SJCRH30 (cell line): ENCODE measurements at regions not wholly inside any gene's neighbourhood (a gene's known extent, or its start where the extent isn't known, plus 50 kb on each side); places are given as distances from the start of the nearest gene placed in this dataset.
"Not testable (repeated sequence)": the region's sequence is repeated elsewhere in the genome, so short reads cannot be mapped to it uniquely, and the experiment has no call there.

Experiments used
- DNase-seq, 2 experiments: peaks; one replicate each; pipeline ENCODE4 v3.0.0-alpha.2; 2015 to 2020
- H3K27ac ChIP-seq: fragments of 250-450 bp; sonication (Bioruptor Pico); 2 replicates; pipeline ENCODE4 v1.5.1; 2020; ENCODE audit warnings: mild to moderate bottlenecking, moderate library complexity
- H3K27me3 ChIP-seq: fragments of 250-450 bp; sonication (Bioruptor Pico); 2 replicates; pipeline ENCODE4 v1.5.1; 2020; ENCODE audit warnings: mild to moderate bottlenecking, moderate library complexity
- H3K36me3 ChIP-seq: fragments of 250-450 bp; sonication (Bioruptor Pico); 2 replicates; pipeline ENCODE4 v1.5.1; 2020; ENCODE audit warnings: mild to moderate bottlenecking, moderate library complexity
- H3K4me1 ChIP-seq: fragments of 250-450 bp; sonication (Bioruptor Pico); 2 replicates; pipeline ENCODE4 v1.5.1; 2020; ENCODE audit warnings: mild to moderate bottlenecking, moderate library complexity
- H3K4me3 ChIP-seq: fragments of 250-450 bp; sonication (Bioruptor Pico); 2 replicates; pipeline ENCODE4 v1.5.1; 2020; ENCODE audit warnings: mild to moderate bottlenecking, moderate library complexity
- H3K9me3 ChIP-seq: fragments of 250-450 bp; sonication (Bioruptor Pico); replicated peaks from 2 replicates; pipeline ENCODE4 v1.5.1; 2020; ENCODE audit warnings: mild to moderate bottlenecking, moderate library complexity

DNA sequence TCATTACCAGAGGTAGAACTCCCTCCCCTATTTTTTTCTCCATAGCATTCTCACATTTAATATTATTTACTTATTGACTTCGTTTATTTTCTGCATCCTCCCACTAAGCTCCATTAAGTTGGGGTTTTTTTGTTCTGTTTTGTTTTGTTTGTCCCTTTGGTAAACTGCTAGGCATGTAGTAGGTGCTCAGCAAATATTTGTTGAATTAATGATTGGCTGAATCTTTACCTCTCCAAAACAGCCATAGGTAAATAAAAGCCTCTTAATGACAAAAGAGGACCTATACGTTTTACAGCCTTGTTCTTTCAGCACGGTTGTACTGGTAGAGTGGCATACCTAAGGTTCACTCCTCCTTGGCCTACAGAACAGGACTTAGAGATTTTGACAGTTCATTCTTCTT lies 52.0 kb downstream of the PRORP start:
- Histone ChIP-seq H3K36me3 (no peaks in the 10 kb centered on the region), H3K4me1 (no peaks in the 10 kb centered on the region), H3K9me3 (no peaks in the 10 kb centered on the region), H3K4me3 (no peak overlapping the region), H3K27ac (no peak overlapping the region), H3K27me3 (no peaks in the 10 kb centered on the region)
- DNase-seq, result no peak

DNA sequence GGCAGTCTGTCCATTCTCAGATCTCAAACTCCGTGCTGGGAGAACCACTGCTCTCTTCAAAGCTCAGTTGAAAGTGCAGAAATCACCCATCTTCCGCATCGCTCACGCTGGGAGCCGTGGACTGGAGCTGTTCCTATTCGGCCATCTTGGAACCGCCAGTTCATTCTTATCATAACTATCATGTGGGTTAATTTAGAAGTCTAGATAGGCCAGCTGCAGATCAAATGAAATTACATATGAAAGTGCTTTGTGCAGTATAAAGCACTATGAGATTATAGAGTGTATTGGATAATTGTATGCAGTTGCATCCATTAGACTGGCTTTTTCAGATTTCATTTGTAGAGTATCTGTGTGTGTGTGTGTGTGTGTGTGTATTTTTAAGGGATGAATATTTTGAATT lies 57.8 kb downstream of the PRORP start:
- no peak overlapping the region for H3K27ac ChIP-seq
- H3K4me1 ChIP-seq, result no peaks in the 10 kb centered on the region

GRCh38 chr14:35184891-35185290 lies 62.5 kb downstream of the PRORP start:
- H3K27ac ChIP-seq, H3K27me3 ChIP-seq, DNase-seq, H3K36me3 ChIP-seq, H3K9me3 ChIP-seq, H3K4me1 ChIP-seq, H3K4me3 ChIP-seq: not testable (repeated sequence)

More for the DNA sequence above, 57.8 kb downstream of the PRORP start:
- no peak overlapping the region for H3K4me3 ChIP-seq
- no peak for DNase-seq
- no peaks in the 10 kb centered on the region for H3K9me3 ChIP-seq
- no peaks in the 10 kb centered on the region; the same call in 1 of the 2 replicates for H3K36me3 ChIP-seq
- no peaks in the 10 kb centered on the region for H3K27me3 ChIP-seq

- H3K4me3 ChIP-seq, result no peak overlapping the region
- no peaks in the 10 kb centered on the region for H3K4me1 ChIP-seq
- H3K27me3 ChIP-seq, result no peaks in the 10 kb centered on the region
- no peak overlapping the region for H3K27ac ChIP-seq
- H3K36me3 ChIP-seq, result peaks cover 2% of the 10 kb centered on the region; the same call in 1 of the 2 replicates
- DNase-seq, result no peak
- H3K9me3 ChIP-seq, result no peaks in the 10 kb centered on the region
These were observed 67.1 kb downstream of the PRORP start for GRCh38 chr14:35189422-35189821.

GRCh38 chr14:35193161-35193560 lies 70.8 kb downstream of the PRORP start:
- H3K36me3 ChIP-seq, result no peaks in the 10 kb centered on the region; the same call in 1 of the 2 replicates
- no peaks in the 10 kb centered on the region for H3K27me3 ChIP-seq
- no peak overlapping the region for H3K27ac ChIP-seq
- H3K4me3 ChIP-seq, result no peak overlapping the region
- no peaks in the 10 kb centered on the region for H3K4me1 ChIP-seq
- DNase-seq, result no peak
- H3K9me3 ChIP-seq, result no peaks in the 10 kb centered on the region

DNA sequence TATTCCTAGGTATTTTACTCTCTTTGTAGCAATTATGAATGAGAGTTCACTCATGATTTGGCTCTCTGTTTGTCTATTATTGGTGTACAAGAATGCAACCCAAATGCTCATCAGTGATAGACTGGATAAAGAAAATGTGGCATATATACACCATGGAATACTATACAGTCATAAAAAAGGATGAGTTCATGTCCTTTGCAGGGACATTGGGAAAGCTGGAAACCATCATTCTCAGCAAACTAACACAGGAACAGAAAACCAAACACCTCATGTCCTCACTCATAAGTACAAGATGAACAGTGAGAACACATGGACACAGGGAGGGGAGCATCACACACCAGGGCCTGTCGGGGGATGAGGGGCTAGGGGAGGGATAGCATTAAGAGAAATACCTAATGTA lies 71.8 kb downstream of the PRORP start:
- not testable (repeated sequence) for H3K27ac ChIP-seq, H3K4me3 ChIP-seq, H3K36me3 ChIP-seq, DNase-seq, H3K27me3 ChIP-seq, H3K4me1 ChIP-seq, H3K9me3 ChIP-seq

GRCh38 chr14:35196571-35196970 lies 74.2 kb downstream of the PRORP start:
- no peak overlapping the region for H3K27ac ChIP-seq
- no peaks in the 10 kb centered on the region for H3K9me3 ChIP-seq
- H3K4me3 ChIP-seq, result no peak overlapping the region
- H3K4me1 ChIP-seq, result no peaks in the 10 kb centered on the region
- no peaks in the 10 kb centered on the region for H3K36me3 ChIP-seq
- H3K27me3 ChIP-seq, result no peaks in the 10 kb centered on the region
- no peak for DNase-seq

- no peaks in the 10 kb centered on the region for H3K4me1 ChIP-seq
- H3K27me3 ChIP-seq, result no peaks in the 10 kb centered on the region
- H3K9me3 ChIP-seq, result no peaks in the 10 kb centered on the region
- DNase-seq, result no peak
- no peak overlapping the region for H3K27ac ChIP-seq
- no peak overlapping the region for H3K4me3 ChIP-seq
- H3K36me3 ChIP-seq, result no peaks in the 10 kb centered on the region
These were observed 74.7 kb downstream of the PRORP start for GRCh38 chr14:35197015-35197414.

DNA sequence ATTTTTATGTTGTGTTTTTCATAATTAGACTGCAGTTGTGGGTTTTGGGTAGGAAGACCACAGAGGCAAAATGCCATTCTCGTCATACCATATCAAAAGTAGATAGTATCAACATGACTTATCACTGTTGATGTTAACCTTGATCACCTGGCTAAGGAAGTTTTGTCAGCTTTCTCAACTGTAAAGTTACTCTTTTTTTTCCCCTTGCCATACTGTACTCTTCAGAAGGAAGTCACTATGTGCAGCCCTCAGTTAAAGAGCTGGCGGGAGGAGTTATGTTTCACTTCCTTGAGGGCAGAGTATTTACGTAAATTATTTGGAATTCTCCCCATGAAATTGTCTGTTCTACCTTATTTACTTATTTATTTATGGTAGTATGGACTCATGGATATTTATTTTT lies 78.7 kb downstream of the PRORP start:
- no peak overlapping the region for H3K27ac ChIP-seq
- no peaks in the 10 kb centered on the region for H3K9me3 ChIP-seq

GRCh38 chr14:35202195-35202594 lies 79.8 kb downstream of the PRORP start:
- Histone ChIP-seq H3K27me3 (no peaks in the 10 kb centered on the region), H3K9me3 (no peaks in the 10 kb centered on the region), H3K36me3 (no peaks in the 10 kb centered on the region; the same call in 1 of the 2 replicates), H3K27ac (no peak overlapping the region), H3K4me1 (no peaks in the 10 kb centered on the region), H3K4me3 (no peak overlapping the region)
- DNase-seq, result no peak

More for the DNA sequence above, 78.7 kb downstream of the PRORP start:
- no peak overlapping the region for H3K4me3 ChIP-seq
- no peaks in the 10 kb centered on the region for H3K27me3 ChIP-seq
- no peaks in the 10 kb centered on the region; the same call in 1 of the 2 replicates for H3K36me3 ChIP-seq
- no peak for DNase-seq
- no peaks in the 10 kb centered on the region for H3K4me1 ChIP-seq

GRCh38 chr14:35205737-35206136 lies 83.4 kb downstream of the PRORP start:
- Histone ChIP-seq H3K27me3 (no peaks in the 10 kb centered on the region), H3K4me1 (no peaks in the 10 kb centered on the region), H3K27ac (no peak overlapping the region), H3K9me3 (no peaks in the 10 kb centered on the region), H3K36me3 (no peaks in the 10 kb centered on the region; the same call in 1 of the 2 replicates), H3K4me3 (no peak overlapping the region)
- no peak for DNase-seq

- Histone ChIP-seq H3K4me1 (peaks cover 4% of the 10 kb centered on the region; the same call in 1 of the 2 replicates), H3K27me3 (no peaks in the 10 kb centered on the region), H3K4me3 (no peak overlapping the region), H3K27ac (no peak overlapping the region), H3K9me3 (no peaks in the 10 kb centered on the region), H3K36me3 (no peaks in the 10 kb centered on the region)
- no peak for DNase-seq
These were observed 81.1 kb upstream of the PSMA6 start for GRCh38 chr14:35211067-35211466.

DNA sequence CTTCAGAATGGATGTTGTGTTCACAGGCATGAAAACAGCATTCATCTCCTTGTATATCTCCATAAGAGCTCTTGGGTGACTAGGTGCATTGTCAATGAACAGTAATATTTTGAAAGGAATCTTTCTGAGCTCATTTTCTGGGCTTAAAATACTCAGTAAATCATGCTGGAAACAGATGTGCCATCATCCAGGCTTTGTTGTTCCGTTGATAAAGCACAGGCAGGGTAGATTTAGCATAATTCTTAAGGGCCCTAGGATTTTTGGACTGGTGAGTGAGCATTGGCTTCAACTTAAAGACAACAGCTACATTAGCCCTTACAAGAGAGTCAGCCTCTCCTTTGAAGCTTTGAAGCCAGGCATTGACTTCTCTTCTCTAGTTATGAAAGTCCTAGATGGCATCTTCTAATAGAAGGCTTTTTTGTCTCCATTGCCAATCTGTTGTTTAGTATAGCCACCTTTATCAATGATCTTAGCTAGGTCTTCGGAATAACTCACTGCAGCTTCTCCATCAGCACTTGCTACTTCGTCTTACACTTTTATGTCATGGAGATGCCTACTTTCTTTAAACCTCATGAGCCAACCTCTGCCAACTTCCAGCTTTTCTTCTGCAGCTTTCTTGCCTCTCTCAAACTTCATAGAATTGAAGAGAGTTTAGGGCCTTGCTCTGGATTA lies 79.6 kb upstream of the PSMA6 start:
- Histone ChIP-seq H3K4me1 (peaks cover 4% of the 10 kb centered on the region; the same call in 1 of the 2 replicates), H3K9me3 (no peaks in the 10 kb centered on the region), H3K4me3 (no peak overlapping the region), H3K27ac (no peak overlapping the region), H3K27me3 (no peaks in the 10 kb centered on the region), H3K36me3 (no peaks in the 10 kb centered on the region)
- DNase-seq, result no peak

DNA sequence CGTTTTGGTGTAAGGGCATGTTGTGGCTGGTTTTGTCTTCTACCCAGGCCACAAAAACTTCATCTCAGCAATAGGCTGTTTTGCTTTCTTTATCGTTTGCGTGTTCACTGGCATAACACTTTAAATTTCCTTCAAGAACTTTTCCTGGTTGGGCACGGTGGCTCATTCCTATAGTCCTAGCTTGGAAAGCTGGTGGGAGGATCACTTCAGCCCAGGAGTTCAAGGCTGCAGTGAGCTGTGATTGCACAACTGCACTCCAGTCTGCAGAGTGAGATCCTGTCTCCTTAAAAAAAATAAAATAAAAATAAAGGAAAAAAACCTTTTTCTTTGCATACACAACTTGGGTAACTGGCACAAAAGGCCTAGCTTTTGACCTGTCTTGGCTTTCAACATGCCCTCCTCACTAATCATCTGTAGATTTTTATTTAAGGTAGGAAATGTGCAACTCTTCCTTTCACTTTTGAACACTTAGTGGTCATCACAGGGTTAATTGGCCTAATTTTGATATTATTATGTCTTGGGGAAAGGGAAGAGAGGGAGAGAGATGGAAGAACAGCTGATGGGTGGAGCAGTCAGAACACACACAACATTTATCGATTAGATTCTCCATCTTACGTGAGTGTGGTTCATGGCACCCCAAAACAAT lies 78.9 kb upstream of the PSMA6 start:
- peaks cover 4% of the 10 kb centered on the region; the same call in 1 of the 2 replicates for H3K4me1 ChIP-seq
- no peaks in the 10 kb centered on the region for H3K27me3 ChIP-seq
- no peak overlapping the region for H3K4me3 ChIP-seq
- no peaks in the 10 kb centered on the region for H3K9me3 ChIP-seq
- no peak overlapping the region for H3K27ac ChIP-seq
- no peak for DNase-seq
- no peaks in the 10 kb centered on the region for H3K36me3 ChIP-seq

DNA sequence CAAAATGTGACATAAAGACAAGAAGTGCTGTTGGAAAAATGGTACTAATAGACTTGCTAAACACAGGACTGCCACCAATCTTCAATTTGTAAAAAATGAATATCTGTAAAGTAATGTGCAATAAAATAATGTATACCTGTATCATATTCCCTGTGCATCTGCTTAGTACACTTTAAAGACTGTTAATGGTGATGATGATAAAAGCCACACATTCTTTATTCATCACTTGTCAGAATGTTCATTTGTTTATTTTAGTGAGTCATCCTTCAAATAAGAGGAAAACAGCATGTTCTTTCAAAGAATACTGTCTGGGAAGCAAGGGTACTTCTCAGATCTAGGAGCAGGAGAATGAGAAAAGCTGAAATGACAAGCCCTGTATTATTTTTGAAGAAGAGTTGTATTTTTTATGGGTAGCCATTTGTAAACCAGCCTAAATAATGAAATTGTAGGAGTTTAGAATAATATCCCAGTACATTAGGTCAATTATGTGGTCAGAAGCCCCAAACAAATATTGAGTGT lies 78.3 kb upstream of the PSMA6 start:
- no peaks in the 10 kb centered on the region for H3K9me3 ChIP-seq
- H3K36me3 ChIP-seq, result no peaks in the 10 kb centered on the region
- peaks cover 4% of the 10 kb centered on the region; the same call in 1 of the 2 replicates for H3K4me1 ChIP-seq
- H3K27me3 ChIP-seq, result no peaks in the 10 kb centered on the region
- H3K4me3 ChIP-seq, result no peak overlapping the region
- DNase-seq, result no peak
- H3K27ac ChIP-seq, result no peak overlapping the region
